HUDEP-2 (cell line): ENCODE measurements at regions not wholly inside any gene's neighbourhood (a gene's known extent, or its start where the extent isn't known, plus 50 kb on each side); places are given as distances from the start of the nearest gene placed in this dataset.

Source experiments
- DNase-seq, 76 experiments: peaks; one replicate each; lab custom pipeline; 2025; ENCODE audit not compliant: unreplicated experiment in 76 of 76; lab: John Stamatoyannopoulos, UW

GRCh38 chr13:47087841-47088240 is 191.0 kb upstream of the HTR2A start:
- DNase-seq, result no peak

DNA sequence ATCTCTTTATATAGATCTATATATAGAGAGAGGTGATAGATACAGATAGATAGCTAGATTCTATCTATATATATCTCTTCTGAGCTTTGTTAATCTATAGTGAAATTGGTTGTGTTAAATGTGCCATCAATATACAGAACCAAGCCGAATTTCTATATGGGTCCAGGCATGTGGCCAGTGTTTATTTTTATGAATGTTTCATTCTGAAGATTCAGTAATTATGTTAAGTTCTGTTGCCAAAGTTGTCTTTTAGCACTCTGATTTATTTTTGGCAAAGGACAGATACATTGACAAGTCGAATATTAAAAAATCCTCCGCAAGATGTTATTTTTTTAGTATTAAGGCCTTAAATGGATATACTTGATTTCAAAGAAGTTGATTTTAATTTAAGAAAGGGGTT is 190.4 kb upstream of the HTR2A start:
- no peak for DNase-seq

- DNase-seq, result no peak
These were observed 188.5 kb upstream of the HTR2A start for GRCh38 chr13:47085346-47085745.

- DNase-seq, result no peak
These were observed 185.0 kb upstream of the HTR2A start for GRCh38 chr13:47081850-47082249.

GRCh38 chr13:47081246-47081645 is 184.4 kb upstream of the HTR2A start:
- no peak for DNase-seq

- DNase-seq, result no peak
These were observed 183.8 kb upstream of the HTR2A start for GRCh38 chr13:47080621-47081020.

DNA sequence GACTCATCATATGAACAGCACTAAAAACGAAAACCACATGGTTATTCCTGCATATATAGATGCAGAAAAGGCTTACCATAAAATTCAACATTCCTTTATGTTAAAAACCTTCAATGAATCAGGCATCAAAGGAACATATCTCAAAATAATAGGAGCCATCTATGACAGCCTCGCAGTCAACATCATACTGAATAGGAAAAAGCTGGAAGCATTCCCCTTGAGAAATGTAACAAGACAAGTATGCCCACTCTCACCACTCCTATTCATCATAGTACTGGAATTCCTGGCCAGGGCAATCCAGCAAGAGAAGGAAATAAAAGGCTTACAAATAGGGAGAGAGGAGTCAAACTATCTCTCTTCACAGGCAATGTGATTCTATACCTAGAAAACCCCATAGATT is 179.6 kb upstream of the HTR2A start:
- DNase-seq, result no peak

DNA sequence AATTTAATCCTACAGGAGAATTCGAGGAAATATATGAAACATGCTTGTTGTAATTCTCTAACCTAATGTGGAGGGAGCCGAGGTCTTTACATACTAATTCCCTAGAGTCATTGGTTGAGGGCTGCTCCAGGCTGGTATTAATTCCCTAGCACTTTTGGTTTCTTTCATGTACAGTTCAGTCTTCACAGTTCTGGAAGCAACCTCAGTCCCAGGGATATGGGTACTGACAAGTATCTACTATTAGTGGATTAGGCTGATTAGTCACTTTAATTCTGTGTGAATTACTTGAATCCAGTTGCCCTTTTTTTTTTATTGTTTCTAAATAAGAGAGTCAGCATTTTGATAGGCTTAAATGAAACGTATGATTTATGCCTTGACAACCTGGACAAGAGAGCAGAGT is 172.3 kb upstream of the HTR2A start:
- no peak for DNase-seq

GRCh38 chr13:47067306-47067705 is 170.5 kb upstream of the HTR2A start:
- no peak for DNase-seq

- no peak for DNase-seq
These were observed 169.4 kb upstream of the HTR2A start for GRCh38 chr13:47066226-47066625.

GRCh38 chr13:47064381-47064780 is 167.5 kb upstream of the HTR2A start:
- DNase-seq, result no peak

DNA sequence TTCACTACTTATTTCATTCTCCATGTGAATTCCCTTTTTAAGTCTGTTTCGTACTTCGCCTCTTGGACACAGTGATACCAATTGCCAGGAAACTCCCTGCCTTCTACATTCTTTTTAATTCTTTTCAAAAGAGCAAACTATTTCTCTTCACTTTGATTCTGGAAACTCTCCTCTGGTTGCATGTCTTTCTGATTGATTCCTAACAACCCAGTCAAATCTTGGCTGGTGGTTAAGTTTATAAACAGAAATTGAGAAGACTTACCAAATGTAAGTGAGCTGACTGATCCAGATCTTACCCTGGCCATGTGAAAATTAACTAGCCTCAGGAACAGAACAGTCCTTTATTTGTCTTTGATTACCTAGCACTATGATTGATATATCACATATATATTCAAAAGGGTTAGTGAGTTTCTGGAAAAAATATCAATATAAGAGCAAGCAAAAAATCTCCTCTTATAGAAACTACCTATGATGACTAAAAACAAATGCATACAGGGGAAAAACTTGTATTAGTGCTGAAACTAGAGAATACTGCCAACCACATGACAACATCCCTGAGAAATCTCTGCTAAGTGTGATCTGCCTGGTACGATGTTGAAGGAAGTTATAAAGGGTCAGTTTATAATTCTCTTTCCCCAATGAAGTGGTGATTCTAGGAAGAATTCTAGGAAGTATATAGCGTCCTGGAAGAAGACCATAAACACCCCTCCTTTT is 152.6 kb upstream of the HTR2A start:
- DNase-seq, result no peak

DNA sequence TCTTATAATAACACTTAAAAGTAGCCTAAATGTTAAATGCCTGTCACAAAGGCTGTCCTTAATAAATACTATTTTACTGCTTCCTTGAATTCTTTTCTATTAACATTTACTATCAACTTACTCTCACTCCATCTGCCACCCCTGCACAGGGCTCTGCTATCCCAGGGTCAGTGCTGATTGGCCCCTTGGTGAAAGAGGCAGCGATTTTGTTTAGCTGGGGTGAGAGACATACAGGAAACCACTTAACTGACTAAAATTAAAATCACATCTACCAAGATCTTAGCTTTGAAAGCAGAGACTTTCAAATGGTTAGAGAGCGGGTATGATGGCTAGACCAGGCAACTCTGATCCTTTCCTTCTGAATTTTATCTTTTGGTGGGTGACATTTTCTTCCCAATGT is 149.9 kb upstream of the HTR2A start:
- no peak for DNase-seq

DNA sequence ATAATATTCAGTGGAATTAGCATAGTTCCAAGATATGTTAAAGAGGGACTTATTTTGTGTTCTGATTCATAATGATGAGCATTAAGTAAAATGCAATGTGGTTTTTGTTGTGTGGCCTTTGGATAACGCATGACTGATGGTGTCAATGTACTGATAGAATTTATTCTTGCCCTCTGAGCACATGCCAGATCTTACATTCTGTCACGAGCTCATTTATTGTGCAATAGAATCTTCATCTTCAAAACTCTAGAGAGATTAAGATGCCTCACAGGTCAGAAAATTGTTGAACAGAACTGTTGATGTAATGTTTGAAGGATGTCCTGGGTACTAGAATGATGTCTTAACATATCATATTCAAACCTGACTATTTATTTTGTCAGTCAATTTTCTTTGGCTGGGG is 148.0 kb upstream of the HTR2A start:
- no peak for DNase-seq

- no peak for DNase-seq
These were observed 142.3 kb upstream of the HTR2A start for GRCh38 chr13:47039106-47039505.

DNA sequence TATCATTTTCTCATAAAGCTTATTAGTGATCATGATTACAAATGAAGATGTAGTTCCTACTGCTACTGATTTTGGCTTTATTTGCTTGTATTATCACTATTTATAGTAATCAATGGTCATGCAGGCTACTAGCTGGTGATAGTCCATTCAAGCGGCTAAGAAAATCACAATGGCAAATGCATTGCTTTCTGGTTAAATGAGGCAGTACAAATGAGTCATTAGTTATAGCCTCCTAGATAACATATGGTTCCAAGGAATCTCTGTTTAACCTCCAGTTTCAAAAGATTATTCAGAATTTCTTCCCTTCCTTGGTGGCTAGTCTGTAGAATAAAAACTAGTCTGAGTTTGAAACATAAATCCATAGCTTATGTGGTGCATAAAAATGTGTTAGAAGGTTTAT is 141.3 kb upstream of the HTR2A start:
- no peak for DNase-seq

DNA sequence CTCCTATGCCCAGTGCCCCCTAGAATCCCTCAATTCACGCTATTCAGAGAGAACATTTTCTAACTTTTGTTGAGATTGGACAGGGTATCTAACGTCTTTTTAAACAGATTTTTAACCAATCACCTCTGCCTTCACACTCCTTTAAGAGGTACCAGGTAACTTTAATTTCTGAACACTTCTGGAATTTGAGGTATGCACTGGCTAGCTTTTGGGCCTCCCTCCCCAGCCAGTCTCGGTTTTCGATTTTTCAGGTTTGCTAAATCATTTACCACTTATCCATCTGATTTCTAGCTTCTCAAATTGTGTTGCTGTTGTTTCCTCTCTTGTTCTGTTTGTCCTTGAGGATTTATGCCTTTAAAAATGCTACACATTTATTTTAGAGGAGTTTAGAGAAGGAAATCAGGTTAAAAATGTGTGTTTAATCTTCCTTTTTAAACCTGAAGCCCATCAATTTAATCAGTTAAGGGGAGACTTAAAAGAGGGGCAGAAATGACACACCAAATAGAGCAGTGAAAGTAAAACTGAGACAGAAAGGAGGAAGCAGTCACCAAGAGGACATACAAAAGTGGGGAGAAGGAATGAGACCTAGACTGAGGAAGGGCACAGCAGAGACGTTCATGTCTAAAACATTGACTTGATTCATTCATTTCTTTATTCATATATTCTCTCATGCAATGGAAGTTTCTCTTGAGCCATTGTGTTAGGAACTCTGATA is 139.6 kb upstream of the HTR2A start:
- no peak for DNase-seq

GRCh38 chr13:47033216-47033615 is 136.4 kb upstream of the HTR2A start:
- no peak for DNase-seq

- DNase-seq, result no peak
These were observed 131.1 kb upstream of the HTR2A start for GRCh38 chr13:47027780-47028437.

DNA sequence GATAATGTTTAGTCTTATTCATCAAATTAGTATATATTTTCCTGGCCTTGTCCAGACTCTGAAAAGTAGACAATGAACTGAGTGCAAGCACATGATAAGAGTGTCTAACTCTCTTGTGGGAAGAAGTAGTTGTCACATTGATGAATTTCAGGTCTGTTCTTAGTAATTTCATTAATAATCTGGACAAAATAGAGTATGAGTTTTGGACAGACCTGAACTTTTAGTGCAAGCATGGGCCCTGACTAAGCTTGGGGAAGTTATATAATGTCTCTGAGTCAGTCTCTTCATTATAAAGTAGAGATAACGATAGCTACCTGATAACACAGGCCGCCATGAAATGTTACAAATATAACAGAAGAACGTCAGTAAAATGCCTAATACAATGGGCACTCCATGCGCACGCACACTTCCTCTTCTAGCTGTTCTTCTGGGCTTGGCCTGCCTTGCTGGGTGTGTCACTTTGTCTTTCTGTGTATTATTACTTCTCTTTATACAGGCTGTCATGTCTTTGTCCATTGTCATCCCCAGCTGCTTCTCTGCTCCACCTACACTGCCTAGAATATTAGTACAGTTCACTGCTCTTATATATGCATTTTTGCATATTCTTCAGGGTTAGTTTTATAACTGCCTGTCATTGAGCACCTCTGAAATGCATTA is 129.1 kb upstream of the HTR2A start:
- no peak for DNase-seq

DNA sequence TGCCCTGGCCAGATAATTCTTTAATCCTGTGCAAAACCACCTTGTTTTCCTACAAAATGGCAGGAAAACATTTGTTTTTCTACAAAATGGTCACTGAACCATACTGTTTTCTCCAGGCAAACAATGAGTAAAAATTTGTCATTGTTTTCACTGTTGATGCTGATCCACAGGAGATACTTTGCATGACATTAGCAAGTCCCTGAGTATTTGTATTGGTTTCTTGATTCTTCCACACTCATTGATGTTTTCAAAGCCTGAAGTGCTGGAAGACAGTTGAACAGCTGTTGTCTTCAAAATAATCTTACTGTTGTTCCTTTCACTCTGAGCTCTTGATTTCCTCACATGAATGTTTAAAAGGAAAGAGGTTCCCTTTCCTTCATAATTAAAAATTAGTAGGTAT is 123.1 kb upstream of the HTR2A start:
- no peak for DNase-seq

DNA sequence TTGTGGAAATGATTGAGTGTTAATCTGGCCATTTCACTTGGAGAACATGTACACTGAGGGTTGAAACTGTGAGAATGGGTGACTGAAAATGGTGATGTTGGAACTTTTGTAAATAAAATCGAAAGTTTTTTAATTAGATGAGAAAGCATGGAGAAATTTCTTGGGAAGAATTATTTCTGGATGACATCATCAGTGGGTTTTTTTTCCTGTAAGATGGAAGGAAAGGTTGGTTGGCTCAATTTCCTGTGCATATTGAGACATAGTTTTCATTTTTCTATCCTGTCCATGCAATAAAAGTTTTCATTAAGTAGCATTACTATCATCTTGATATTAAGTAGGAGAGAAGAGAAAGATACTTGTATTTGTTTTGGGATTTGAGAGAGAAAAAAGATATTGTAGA is 120.6 kb upstream of the HTR2A start:
- DNase-seq, result no peak
